IMR-90 (cell line): ENCODE measurements at regions not wholly inside any gene's neighbourhood (a gene's known extent, or its start where the extent isn't known, plus 50 kb on each side); places are given as distances from the start of the nearest gene placed in this dataset.

Experiments
- ATAC-seq: fragments of 200-7000 bp; cut with Tn5 transposase; 2 replicates; pipeline ENCODE4 v1.9.1; 2020; ENCODE audit warnings: low read depth, mild to moderate bottlenecking, moderate library complexity
- BruUV-seq: library from RNA; stranded (reverse); fragments of 400-500 nt; replicated peaks from 2 replicates; lab custom pipeline; 2021; lab: Mats Ljungman, UMichigan
- CTCF ChIA-PET: fragments of 300-600 bp; formaldehyde crosslinking; extraction: SDS; loops from one replicate; lab custom pipeline; 2021; ENCODE audit warnings: antibody characterized with exemption; lab: Yijun Ruan, JAX
- POLR2A ChIA-PET: fragments of 300-600 bp; sonication (Branson Sonifier 250); formaldehyde crosslinking; loops from one replicate; lab custom pipeline; 2022; ENCODE audit warnings: antibody characterized with exemption; ENCODE audit not compliant: unreplicated experiment; lab: Charles Lee
- DNase-seq: peaks from one replicate; pipeline ENCODE4 v3.0.0; 2013
- H2AFZ ChIP-seq: replicated peaks from 2 replicates; pipeline ENCODE3; 2013; ENCODE audit warnings: low read length, mild to moderate bottlenecking; ENCODE audit not compliant: poor library complexity
- H2AK5ac ChIP-seq: 2 replicates; pipeline ENCODE4 v1.6.1; 2013; ENCODE audit warnings: low read depth, low read length, inconsistent platforms
- H2AK9ac ChIP-seq: replicated peaks from 2 replicates; pipeline ENCODE3; 2013; ENCODE audit warnings: mild to moderate bottlenecking, low read depth, low read length, moderate library complexity; ENCODE audit not compliant: poor library complexity
- H2BK120ac ChIP-seq: 2 replicates; pipeline ENCODE4 v1.6.1; 2013; ENCODE audit warnings: low read depth, low read length, inconsistent platforms
- H2BK15ac ChIP-seq: 3 replicates; pipeline ENCODE4 v1.6.1; 2013; ENCODE audit warnings: low read depth, low read length, inconsistent platforms
- H2BK20ac ChIP-seq: 2 replicates; pipeline ENCODE4 v1.6.1; 2013; ENCODE audit warnings: low read depth, mild to moderate bottlenecking, inconsistent platforms, low read length, moderate library complexity
- H2BK5ac ChIP-seq: 2 replicates; pipeline ENCODE4 v1.6.1; 2013; ENCODE audit warnings: mild to moderate bottlenecking, low read depth, low read length, inconsistent platforms; ENCODE audit not compliant: poor library complexity, severe bottlenecking
- H3K14ac ChIP-seq: replicated peaks from 2 replicates; pipeline ENCODE4 v1.6.1; 2013; ENCODE audit warnings: low read depth, low read length, inconsistent platforms
- H3K18ac ChIP-seq: 2 replicates; pipeline ENCODE4 v1.6.1; 2013; ENCODE audit warnings: low read depth, low read length, control low read depth
- H3K23ac ChIP-seq: 2 replicates; pipeline ENCODE4 v1.6.1; 2013; ENCODE audit warnings: low read depth, low read length, inconsistent platforms
- H3K27ac ChIP-seq: 2 replicates; pipeline ENCODE4 v1.5.1; 2013; ENCODE audit warnings: mild to moderate bottlenecking, control low read depth, low read length; ENCODE audit not compliant: insufficient read depth
- H3K27me3 ChIP-seq: 2 replicates; pipeline ENCODE4 v1.6.1; 2013; ENCODE audit warnings: low read length; ENCODE audit not compliant: control insufficient read depth, insufficient read depth
- H3K36me3 ChIP-seq: 2 replicates; pipeline ENCODE4 v1.6.1; 2013; ENCODE audit warnings: low read length, mixed read lengths; ENCODE audit not compliant: control insufficient read depth, insufficient read depth
- H3K4ac ChIP-seq: 2 replicates; pipeline ENCODE4 v1.6.1; 2013; ENCODE audit warnings: low read depth, low read length, inconsistent platforms
- H3K4me1 ChIP-seq: 2 replicates; pipeline ENCODE4 v1.6.1; 2013; ENCODE audit warnings: low read length, mixed read lengths; ENCODE audit not compliant: control insufficient read depth, insufficient read depth
- H3K4me2 ChIP-seq: 2 replicates; pipeline ENCODE4 v1.6.1; 2013; ENCODE audit warnings: low read depth, mild to moderate bottlenecking, control low read depth, low read length, moderate library complexity
- H3K4me3 ChIP-seq: 2 replicates; pipeline ENCODE4 v1.5.1; 2013; ENCODE audit warnings: low read depth, mild to moderate bottlenecking, control low read depth, low read length, moderate library complexity; ENCODE audit not compliant: insufficient read depth
- H3K56ac ChIP-seq: 2 replicates; pipeline ENCODE4 v1.6.1; 2013; ENCODE audit warnings: low read length, inconsistent platforms; ENCODE audit not compliant: insufficient read depth; ENCODE audit errors: extremely low read depth
- H3K79me1 ChIP-seq, 2 experiments: 2 replicates each; pipeline ENCODE4 v1.6.1; 2013; ENCODE audit warnings: low read length in 2 of 2, inconsistent platforms in 1 of 2, low read depth in 1 of 2
- H3K9ac ChIP-seq: 2 replicates; pipeline ENCODE4 v1.6.1; 2013; ENCODE audit warnings: low read depth, low read length, control low read depth
- H3K9me1 ChIP-seq: 2 replicates; pipeline ENCODE4 v1.6.1; 2013; ENCODE audit warnings: low read length, inconsistent platforms; ENCODE audit not compliant: insufficient read depth
- H3K9me3 ChIP-seq: 2 replicates; pipeline ENCODE4 v1.6.1; 2013; ENCODE audit warnings: low read length; ENCODE audit not compliant: control insufficient read depth, insufficient read depth
- H4K20me1 ChIP-seq: 2 replicates; pipeline ENCODE4 v1.6.1; 2013; ENCODE audit warnings: low read length, inconsistent platforms; ENCODE audit not compliant: insufficient read depth
- H4K5ac ChIP-seq: 2 replicates; pipeline ENCODE4 v1.6.1; 2013; ENCODE audit warnings: mild to moderate bottlenecking, low read depth, low read length, control low read depth
- H4K8ac ChIP-seq, 2 experiments: 2 replicates each; pipeline ENCODE4 v1.6.1; 2013; ENCODE audit warnings: low read depth in 2 of 2, low read length in 2 of 2, control low read depth in 1 of 2, inconsistent platforms in 1 of 2
- H4K91ac ChIP-seq: 2 replicates; pipeline ENCODE4 v1.6.1; 2013; ENCODE audit warnings: low read depth, low read length, inconsistent platforms; ENCODE audit not compliant: insufficient read depth
- RAD21 ChIP-seq: IDR thresholded peaks from 2 replicates; pipeline ENCODE4 v1.6.1; 2012; ENCODE audit warnings: low read length, improper control_type of control experiment
- USF2 ChIP-seq: fragments of 150-350 bp; IDR thresholded peaks from 2 replicates; pipeline ENCODE4 v1.6.1; 2017; ENCODE audit warnings: mild to moderate bottlenecking, antibody characterized with exemption, low read length, low read depth
- WGBS, 2 experiments: methylation state at CpG; one replicate each; pipeline versions ENCODE4 v1.1.5 to v1.1.7; 2013; ENCODE audit warnings: missing lambda C conversion rate in 2 of 2; ENCODE audit not compliant: insufficient read length in 1 of 2; ENCODE audit errors: extremely low coverage in 2 of 2; 5-methylcytosine and 5-hydroxymethylcytosine counted together
- dilution Hi-C: fragments of 300-500 bp; cut with HindIII; formaldehyde crosslinking; loops from one replicate; pipeline ENCODE4 v1.14.3; 2018; ENCODE audit warnings: low sequenced_read_pairs; ENCODE audit not compliant: unreplicated experiment
- in situ Hi-C: fragments of 300-500 bp; cut with MboI; formaldehyde crosslinking; loops from 3 replicates; pipeline ENCODE4 v1.14.3; 2019; ENCODE audit warnings: low sequenced_read_pairs, inconsistent platforms, mixed read lengths
- intact Hi-C: fragments of 100-400 bp; cut with micrococcal nuclease; formaldehyde crosslinking; loops from 2 replicates; pipeline ENCODE4 v1.10.0; 2022

DNA sequence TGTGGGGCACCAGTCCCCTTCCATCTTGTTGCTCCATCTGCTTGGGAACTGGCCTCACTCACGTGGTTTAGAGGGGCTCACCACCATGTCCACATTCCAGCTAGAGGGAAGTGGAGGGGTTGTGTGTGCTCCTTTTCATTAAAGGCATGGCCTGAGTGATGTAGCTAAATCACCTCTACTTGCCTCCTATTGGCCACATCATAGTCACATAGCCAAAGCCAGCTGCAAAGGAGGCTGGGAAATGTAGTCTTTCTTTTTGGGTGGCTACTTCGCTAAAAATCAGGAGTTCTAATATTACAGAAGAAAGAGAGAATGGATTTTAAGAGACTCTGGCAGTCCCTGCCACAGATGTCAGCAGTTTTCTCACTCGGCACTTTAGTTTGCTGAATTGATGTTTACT, 63.0 kb upstream of the ALX4 start:
- Histone ChIP-seq H2AK5ac (no peak overlapping the region), H3K27ac (no peak overlapping the region), H3K18ac (no peak overlapping the region), H3K79me1 (no peaks in the 10 kb centered on the region), H3K9ac (no peak overlapping the region), H3K4me1 (no peaks in the 10 kb centered on the region), H2BK5ac (no peak overlapping the region), H3K14ac (no peak overlapping the region), H2AFZ (no peak overlapping the region), H3K27me3 (no peaks in the 10 kb centered on the region; the same call in 1 of the 2 replicates), H4K8ac (no peak overlapping the region), H4K20me1 (no peaks in the 10 kb centered on the region; the same call in 1 of the 2 replicates), H3K36me3 (no peaks in the 10 kb centered on the region), H2BK20ac (no peak overlapping the region), H3K4me3 (no peak overlapping the region), H3K23ac (no peak overlapping the region), H3K9me3 (no peaks in the 10 kb centered on the region), H4K5ac (no peak overlapping the region), H3K4ac (no peak overlapping the region), H3K9me1 (no peaks in the 10 kb centered on the region), H2AK9ac (no peak overlapping the region), H4K91ac (no peak overlapping the region), H2BK15ac (no peak overlapping the region), H3K56ac (no peak overlapping the region), H2BK120ac (no peak overlapping the region), H3K4me2 (no peak overlapping the region)
- no TSS peak for BruUV-seq
- ChIA-PET POLR2A (no interaction called here), CTCF (no interaction called here)
- in situ Hi-C loops (no loop called here), intact Hi-C loops (no loop called here), dilution Hi-C loops (no loop called here)
- 0 out of 2 replicates have a peak, but pooled peaks have one; percentile 27 for TF ChIP-seq USF2
- no peak for TF ChIP-seq RAD21
- DNase-seq (no peak), ATAC-seq (no peak)
- no CpG with 5 or more reads among the region's 3 CpGs for WGBS, 2 experiments
